LNCAP (cell line): ENCODE measurements at regions not wholly inside any gene's neighbourhood (a gene's known extent, or its start where the extent isn't known, plus 50 kb on each side); places are given as distances from the start of the nearest gene placed in this dataset.

Experiments used
- TF ChIP-seq, protein P1 (sequence below): fragments of 450-650 bp; IDR thresholded peaks from 2 replicates; pipeline ENCODE4 v1.5.1; 2017; ENCODE audit warnings: mild to moderate bottlenecking

DNA sequence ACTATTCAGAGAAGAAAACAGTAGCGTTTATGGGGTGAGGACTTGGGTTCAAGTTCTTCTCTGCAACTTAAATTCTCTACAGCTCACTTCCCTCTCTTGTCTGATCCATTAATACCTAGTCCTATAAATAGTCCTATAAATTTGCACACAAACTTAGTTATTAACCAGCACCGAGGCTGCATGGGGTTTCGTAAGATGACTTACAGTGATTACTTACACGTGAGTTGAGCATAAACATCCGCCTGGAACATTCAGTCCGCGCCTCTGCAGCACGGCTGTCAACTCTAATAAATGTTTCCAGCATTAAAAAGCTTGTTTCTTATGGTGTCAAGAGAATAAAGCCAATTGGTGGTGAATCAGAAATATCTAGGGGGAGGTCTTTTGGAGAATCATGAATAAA, 103.0 kb upstream of the ENPP6 start:
- TF ChIP-seq, protein P1, sequence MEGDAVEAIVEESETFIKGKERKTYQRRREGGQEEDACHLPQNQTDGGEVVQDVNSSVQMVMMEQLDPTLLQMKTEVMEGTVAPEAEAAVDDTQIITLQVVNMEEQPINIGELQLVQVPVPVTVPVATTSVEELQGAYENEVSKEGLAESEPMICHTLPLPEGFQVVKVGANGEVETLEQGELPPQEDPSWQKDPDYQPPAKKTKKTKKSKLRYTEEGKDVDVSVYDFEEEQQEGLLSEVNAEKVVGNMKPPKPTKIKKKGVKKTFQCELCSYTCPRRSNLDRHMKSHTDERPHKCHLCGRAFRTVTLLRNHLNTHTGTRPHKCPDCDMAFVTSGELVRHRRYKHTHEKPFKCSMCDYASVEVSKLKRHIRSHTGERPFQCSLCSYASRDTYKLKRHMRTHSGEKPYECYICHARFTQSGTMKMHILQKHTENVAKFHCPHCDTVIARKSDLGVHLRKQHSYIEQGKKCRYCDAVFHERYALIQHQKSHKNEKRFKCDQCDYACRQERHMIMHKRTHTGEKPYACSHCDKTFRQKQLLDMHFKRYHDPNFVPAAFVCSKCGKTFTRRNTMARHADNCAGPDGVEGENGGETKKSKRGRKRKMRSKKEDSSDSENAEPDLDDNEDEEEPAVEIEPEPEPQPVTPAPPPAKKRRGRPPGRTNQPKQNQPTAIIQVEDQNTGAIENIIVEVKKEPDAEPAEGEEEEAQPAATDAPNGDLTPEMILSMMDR = no peak

DNA sequence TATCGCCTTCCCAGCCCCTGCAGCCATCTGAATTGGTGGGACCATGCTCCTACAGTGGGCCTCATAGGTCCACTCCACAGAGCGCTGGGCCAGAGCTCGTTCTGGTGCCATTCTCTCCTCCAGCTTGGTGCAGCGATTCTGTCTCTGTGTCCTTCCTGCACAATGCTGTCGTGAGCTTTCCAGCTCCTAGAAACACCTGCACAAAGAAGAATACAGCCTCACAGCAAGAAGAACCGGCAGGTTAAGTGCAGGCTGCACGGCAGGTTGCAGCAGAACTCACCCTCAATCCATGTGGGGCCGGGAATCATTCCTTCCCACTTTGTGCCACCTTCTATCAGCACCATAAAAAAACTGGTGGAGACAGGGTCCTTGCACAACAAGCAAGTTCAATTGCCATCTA, 101.2 kb upstream of the ENPP6 start:
- TF ChIP-seq, protein P1 = no peak

DNA sequence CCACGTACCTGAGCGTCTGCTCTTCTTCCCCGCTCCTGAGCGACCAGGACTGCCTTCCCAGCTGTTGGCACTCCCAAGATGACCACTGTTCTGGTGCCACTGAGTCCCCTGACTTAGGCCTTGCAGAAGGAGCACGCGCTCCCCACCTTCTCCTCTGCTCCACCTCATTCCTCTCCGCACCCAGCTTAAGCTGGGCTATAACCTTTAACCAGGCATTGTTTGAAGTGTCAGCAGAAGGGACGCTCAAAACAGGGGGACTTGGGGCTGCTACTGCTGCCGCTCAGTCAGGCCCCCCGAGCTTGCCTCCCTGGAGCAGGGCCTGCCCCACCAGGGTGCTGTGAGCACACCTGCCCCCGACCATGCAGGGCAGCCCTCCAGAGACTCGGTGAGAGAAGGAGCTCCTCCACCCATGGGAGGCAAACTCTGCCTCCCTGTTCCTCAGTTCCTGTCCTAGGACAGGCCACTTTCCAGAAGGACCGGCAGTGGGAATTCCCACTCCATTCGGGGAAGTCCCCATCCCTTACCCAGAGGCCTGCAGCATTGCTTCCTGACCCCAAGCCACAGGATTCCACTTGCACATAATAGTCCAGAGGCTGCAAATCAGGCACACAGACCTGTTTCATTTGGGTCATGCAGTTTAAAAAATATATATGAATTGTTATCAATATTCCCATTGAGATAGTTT, 99.7 kb upstream of the ENPP6 start:
- TF ChIP-seq, protein P1 = no peak

DNA sequence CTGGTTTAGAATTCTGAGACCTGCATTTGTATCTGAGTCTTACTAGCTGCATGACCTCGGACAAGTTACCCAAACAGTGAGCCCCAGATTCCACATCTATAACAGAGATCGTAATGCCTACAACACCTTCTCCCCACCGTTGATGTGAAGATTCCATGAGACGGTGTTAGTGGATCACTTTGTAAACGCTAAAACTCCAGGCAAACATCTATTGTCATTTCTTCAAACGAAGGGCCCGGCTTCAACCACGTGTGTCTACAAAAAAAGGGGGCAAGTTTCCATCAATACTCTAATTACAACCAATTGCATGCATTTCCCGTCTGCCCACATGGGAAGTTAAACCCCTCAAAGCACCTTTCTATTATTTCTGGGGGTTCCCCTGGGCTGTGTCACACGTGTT, 99.1 kb upstream of the ENPP6 start:
- TF ChIP-seq, protein P1 = no peak

DNA sequence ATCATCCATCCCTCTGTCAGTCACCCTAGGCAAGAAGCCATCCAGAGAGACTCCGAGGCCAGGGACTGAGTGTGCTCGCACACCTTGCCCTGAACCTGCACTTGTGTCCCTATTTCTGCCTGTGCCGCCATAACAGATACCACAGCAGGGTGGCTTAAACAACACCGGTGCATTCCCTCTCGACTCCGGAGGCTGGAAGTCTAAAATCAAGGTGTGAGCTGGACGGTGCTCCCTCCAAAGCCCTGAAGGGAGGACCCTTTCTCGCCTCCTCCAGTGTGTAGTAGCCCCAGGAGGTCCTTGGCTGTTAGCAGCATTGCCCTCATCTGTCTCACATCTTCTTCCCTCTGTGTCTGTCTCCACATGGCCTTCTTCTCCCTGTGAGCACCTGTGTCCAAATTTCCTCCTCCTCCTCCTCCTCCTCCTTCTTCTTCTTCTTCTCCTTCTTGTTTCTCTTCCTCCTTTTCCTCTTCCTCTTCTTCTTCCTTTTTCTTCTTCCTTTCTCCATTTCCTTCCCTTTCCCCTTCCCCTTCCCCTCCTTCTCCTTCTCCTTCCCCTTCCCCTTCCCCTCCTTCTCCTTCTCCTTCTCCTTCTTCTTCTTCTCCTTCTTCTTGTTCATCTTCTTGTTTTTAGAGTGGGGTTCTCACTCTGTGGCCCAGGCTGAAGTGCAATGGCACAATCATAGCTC, 98.1 kb upstream of the ENPP6 start:
- TF ChIP-seq, protein P1 = no peak

DNA sequence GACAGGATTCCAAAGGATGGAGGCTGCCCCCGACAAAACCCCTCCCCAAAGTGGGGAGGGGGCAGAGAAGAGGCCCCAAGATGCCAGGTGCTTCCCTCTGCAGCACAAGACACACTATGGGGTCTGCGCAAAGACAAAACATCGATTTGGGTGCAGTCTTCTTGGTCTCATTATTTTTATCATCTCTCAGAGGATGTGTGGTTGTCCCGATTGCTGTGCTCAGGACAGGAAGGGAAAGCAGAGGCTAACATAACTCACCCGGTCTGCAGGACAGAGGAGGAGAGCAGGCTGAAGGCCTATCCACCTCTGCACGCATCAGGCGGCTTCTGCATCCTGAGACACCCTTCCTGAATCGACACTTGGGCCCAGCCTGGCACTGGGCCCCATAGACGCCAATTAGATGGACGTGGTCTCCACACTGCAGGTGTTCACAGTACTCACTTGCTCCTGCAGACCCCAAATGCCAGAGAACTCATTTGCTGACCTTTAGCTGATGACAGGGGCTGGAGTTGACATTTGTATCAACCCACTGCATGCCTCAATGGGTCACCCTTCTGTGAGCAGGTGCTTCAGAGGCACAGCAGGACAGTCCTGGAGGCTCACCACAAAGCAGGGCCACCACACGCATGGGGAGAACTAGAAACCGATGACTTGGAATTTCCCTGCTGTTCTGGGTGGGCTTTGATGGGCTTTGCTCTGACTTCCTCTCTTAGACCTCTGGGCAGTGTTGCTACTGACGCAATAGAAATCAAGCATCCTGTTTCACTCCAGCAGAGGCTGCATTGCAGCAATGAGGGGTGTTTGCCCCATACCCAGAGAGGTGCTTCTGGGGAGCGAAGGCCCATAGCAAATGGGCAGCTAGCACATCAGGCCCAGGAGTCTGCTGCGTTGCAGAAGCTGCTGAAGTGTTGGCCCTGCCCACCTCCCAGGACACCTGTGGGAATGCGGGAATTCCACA, 96.3 kb upstream of the ENPP6 start:
- TF ChIP-seq, protein P1 = no peak

DNA sequence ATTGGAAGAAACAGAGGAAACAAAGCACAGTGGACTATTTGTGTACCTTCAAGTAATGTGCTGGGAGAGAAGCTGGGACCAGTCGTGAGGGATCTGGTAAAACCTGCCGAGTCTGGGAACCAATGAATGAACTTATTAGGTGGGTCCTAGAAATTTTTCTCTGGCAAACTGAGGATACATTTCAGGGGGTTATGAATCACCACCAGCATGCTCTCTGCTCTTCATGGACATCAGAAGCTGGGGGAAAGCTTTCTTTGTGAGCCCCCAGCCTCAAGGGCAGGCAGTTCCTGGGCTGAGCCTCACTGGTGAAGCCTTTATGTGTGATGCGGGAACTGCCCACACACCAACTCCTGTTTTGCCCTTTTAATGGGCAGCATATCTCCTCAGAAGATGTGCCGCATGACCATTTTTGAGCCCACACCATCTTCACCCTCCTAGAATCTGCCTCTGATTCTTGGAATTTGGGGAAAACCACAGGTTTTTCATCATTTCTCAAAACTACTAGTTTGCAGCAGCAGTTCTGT, 95.4 kb upstream of the ENPP6 start:
- TF ChIP-seq, protein P1 = no peak
